ENCODE measurements at regions not wholly inside any gene's neighbourhood (a gene's known extent, or its start where the extent isn't known, plus 50 kb on each side); places are given as distances from the start of the nearest gene placed in this dataset.

- Histone ChIP-seq H3K4me2 (no peak overlapping the region), H3K79me2 (replicated peaks; ENCODE audit: insufficient read depth) (no peaks in the 10 kb centered on the region), H3K4me3 (no peak overlapping the region), H4K20me1 (replicated peaks; ENCODE audit: insufficient read depth) (no peaks in the 10 kb centered on the region), H3K9me2 (ENCODE audit: insufficient read depth) (0 out of 2 replicates have a peak, but pooled peaks cover 5% of the 10 kb centered on the region), H3K27ac (ENCODE audit: low read depth) (no peak overlapping the region), H3K4me1 (ENCODE audit: insufficient read depth) (no peaks in the 10 kb centered on the region), H2AFZ (0 out of 2 replicates have a peak overlapping the region, but pooled peaks have one; percentile 10), H3K36me3 (ENCODE audit: insufficient read depth) (no peaks in the 10 kb centered on the region), H3K27me3 (ENCODE audit: insufficient read depth) (no peaks in the 10 kb centered on the region), H3F3A (replicated peaks; ENCODE audit: low read depth) (no peaks in the 10 kb centered on the region)
- ATAC-seq (no peak), DNase-seq (ENCODE audit: low spot score) (no peak)
- no peaks in the 10 kb centered on the region for H3K36me3 Mint-ChIP-seq (ENCODE audit: low read depth)
- no peak overlapping the region for H3K27ac Mint-ChIP-seq
- no peaks in the 10 kb centered on the region for H3K4me1 Mint-ChIP-seq
- H3K4me3 Mint-ChIP-seq, result no peak overlapping the region
- H3K9me3 Mint-ChIP-seq, result no peaks in the 10 kb centered on the region; the same call in 2 of the 3 replicates
- no peak for TF ChIP-seq ZNF114 (CRISPR knock-in tag; IDR thresholded peaks at IDR 0.05)
- TF ChIP-seq ZNF462 (CRISPR knock-in tag; IDR thresholded peaks at IDR 0.05), result no peak
- TF ChIP-seq STAT1 (IDR thresholded peaks at IDR 0.05; ENCODE audit: unreplicated experiment), result no peak
- TF ChIP-seq CTCF (conservative IDR thresholded peaks at IDR 0.05; ENCODE audit: low read depth in 2 of 2), result no peak
- TF ChIP-seq NANOG (IDR thresholded peaks at IDR 0.05; ENCODE audit: borderline replicate concordance), result no peak
- no peak for TF ChIP-seq REST (IDR thresholded peaks at IDR 0.05; ENCODE audit: unreplicated experiment)
- TF ChIP-seq ZNF331 (CRISPR knock-in tag; IDR thresholded peaks at IDR 0.05; ENCODE audit: low read depth), result no peak
- no peak for TF ChIP-seq EZH2phosphoT487 (IDR thresholded peaks at IDR 0.05; ENCODE audit: unreplicated experiment)
- no peak for TF ChIP-seq JUNB (IDR thresholded peaks at IDR 0.05; ENCODE audit: unreplicated experiment)
- TF ChIP-seq EZH2 (IDR thresholded peaks at IDR 0.05; ENCODE audit: low read depth, unreplicated experiment), result no peak
- TF ChIP-seq CREB1 (CRISPR knock-in tag; IDR thresholded peaks at IDR 0.05; ENCODE audit: low read depth), result no peak
- no peak for TF ChIP-seq POLR2AphosphoS5 (IDR thresholded peaks at IDR 0.05; ENCODE audit: low read depth)
- TF ChIP-seq, protein P1, sequence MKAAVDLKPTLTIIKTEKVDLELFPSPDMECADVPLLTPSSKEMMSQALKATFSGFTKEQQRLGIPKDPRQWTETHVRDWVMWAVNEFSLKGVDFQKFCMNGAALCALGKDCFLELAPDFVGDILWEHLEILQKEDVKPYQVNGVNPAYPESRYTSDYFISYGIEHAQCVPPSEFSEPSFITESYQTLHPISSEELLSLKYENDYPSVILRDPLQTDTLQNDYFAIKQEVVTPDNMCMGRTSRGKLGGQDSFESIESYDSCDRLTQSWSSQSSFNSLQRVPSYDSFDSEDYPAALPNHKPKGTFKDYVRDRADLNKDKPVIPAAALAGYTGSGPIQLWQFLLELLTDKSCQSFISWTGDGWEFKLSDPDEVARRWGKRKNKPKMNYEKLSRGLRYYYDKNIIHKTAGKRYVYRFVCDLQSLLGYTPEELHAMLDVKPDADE (IDR thresholded peaks at IDR 0.05), result no peak
- no peaks in the 10 kb centered on the region for H3K27me3 Mint-ChIP-seq (ENCODE audit: insufficient read depth, low read depth, poor library complexity)
These were observed 136.5 kb downstream of the CYSLTR2 start for GRCh38 chr13:48790199-48790598.
